ENCODE measurements at regions not wholly inside any gene's neighbourhood (a gene's known extent, or its start where the extent isn't known, plus 50 kb on each side); places are given as distances from the start of the nearest gene placed in this dataset.
"Not testable (repeated sequence)": the region's sequence is repeated elsewhere in the genome, so short reads cannot be mapped to it uniquely, and the experiment has no call there.

GRCh38 chr22:11578115-11578514 lies 3949.9 kb upstream of the OR11H1 start:
- DNase-seq; H3K4me3 Mint-ChIP-seq; H3K4me3 ChIP-seq (ENCODE audit: low read length); H3K27ac Mint-ChIP-seq; H3K27me3 Mint-ChIP-seq (ENCODE audit: insufficient read depth); H3K36me3 Mint-ChIP-seq (ENCODE audit: low read depth); H3K36me3 ChIP-seq (ENCODE audit: control insufficient read depth, insufficient read depth, low read length); H3K27ac ChIP-seq (ENCODE audit: low read depth, low read length); H3K27me3 ChIP-seq (ENCODE audit: control insufficient read depth, insufficient read depth, low read length, poor library complexity, severe bottlenecking); H3K4me1 ChIP-seq (ENCODE audit: control insufficient read depth, insufficient read depth, low read length); H3K4me1 Mint-ChIP-seq; H3K9ac ChIP-seq (ENCODE audit: extremely low read depth, low read length, poor library complexity, severe bottlenecking): not testable (repeated sequence)
- WGBS, 2 experiments (ENCODE audit: insufficient coverage in 1 of 2, insufficient read length in 1 of 2), result 67 to 77% methylated on average over 7 to 8 of the region's 8 CpGs
- H3K9me3 ChIP-seq (ENCODE audit: control insufficient read depth, low read length), result peaks cover 85% of the 10 kb centered on the region
- peaks cover 96% of the 10 kb centered on the region for H3K9me3 Mint-ChIP-seq

GRCh38 chr22:11578551-11578950 lies 3949.4 kb upstream of the OR11H1 start:
- H3K27me3 Mint-ChIP-seq (ENCODE audit: insufficient read depth), result not testable (repeated sequence)

GRCh38 chr22:11582048-11582447 lies 3945.9 kb upstream of the OR11H1 start:
- peaks cover 79% of the 10 kb centered on the region for H3K9me3 ChIP-seq (ENCODE audit: control insufficient read depth, low read length)

More at GRCh38 chr22:11578551-11578950, 3949.4 kb upstream of the OR11H1 start:
- not testable (repeated sequence) for H3K27ac ChIP-seq (ENCODE audit: low read depth, low read length); H3K9ac ChIP-seq (ENCODE audit: extremely low read depth, low read length, poor library complexity, severe bottlenecking); H3K4me3 Mint-ChIP-seq; H3K36me3 ChIP-seq (ENCODE audit: control insufficient read depth, insufficient read depth, low read length); H3K36me3 Mint-ChIP-seq (ENCODE audit: low read depth); H3K27me3 ChIP-seq (ENCODE audit: control insufficient read depth, insufficient read depth, low read length, poor library complexity, severe bottlenecking); DNase-seq; H3K4me3 ChIP-seq (ENCODE audit: low read length); H3K4me1 ChIP-seq (ENCODE audit: control insufficient read depth, insufficient read depth, low read length); H3K4me1 Mint-ChIP-seq; H3K27ac Mint-ChIP-seq
- H3K9me3 ChIP-seq (ENCODE audit: control insufficient read depth, low read length), result peaks cover 85% of the 10 kb centered on the region
- H3K9me3 Mint-ChIP-seq, result peaks cover 96% of the 10 kb centered on the region
- WGBS, 2 experiments (ENCODE audit: insufficient coverage in 1 of 2, insufficient read length in 1 of 2), result 41 to 44% methylated on average over 2 to 3 of the region's 3 CpGs

GRCh38 chr22:11584231-11584630 lies 3943.8 kb upstream of the OR11H1 start:
- not testable (repeated sequence) for H3K4me3 Mint-ChIP-seq; H3K9ac ChIP-seq (ENCODE audit: extremely low read depth, low read length, poor library complexity, severe bottlenecking); H3K4me1 ChIP-seq (ENCODE audit: control insufficient read depth, insufficient read depth, low read length); H3K4me1 Mint-ChIP-seq; H3K27me3 ChIP-seq (ENCODE audit: control insufficient read depth, insufficient read depth, low read length, poor library complexity, severe bottlenecking); H3K27ac ChIP-seq (ENCODE audit: low read depth, low read length); H3K27me3 Mint-ChIP-seq (ENCODE audit: insufficient read depth); H3K4me3 ChIP-seq (ENCODE audit: low read length); H3K36me3 Mint-ChIP-seq (ENCODE audit: low read depth); H3K36me3 ChIP-seq (ENCODE audit: control insufficient read depth, insufficient read depth, low read length); DNase-seq; H3K27ac Mint-ChIP-seq
- peaks cover 57% of the 10 kb centered on the region for H3K9me3 ChIP-seq (ENCODE audit: control insufficient read depth, low read length)
- H3K9me3 Mint-ChIP-seq, result peaks cover 86% of the 10 kb centered on the region
- WGBS, 2 experiments (ENCODE audit: insufficient coverage in 1 of 2, insufficient read length in 1 of 2), result 18 to 32% methylated on average over 2 to 4 of the region's 4 CpGs

More at GRCh38 chr22:11582048-11582447, 3945.9 kb upstream of the OR11H1 start:
- H3K4me3 Mint-ChIP-seq; H3K27me3 ChIP-seq (ENCODE audit: control insufficient read depth, insufficient read depth, low read length, poor library complexity, severe bottlenecking); H3K36me3 ChIP-seq (ENCODE audit: control insufficient read depth, insufficient read depth, low read length); H3K36me3 Mint-ChIP-seq (ENCODE audit: low read depth); H3K4me1 Mint-ChIP-seq; H3K9ac ChIP-seq (ENCODE audit: extremely low read depth, low read length, poor library complexity, severe bottlenecking); H3K27ac Mint-ChIP-seq; H3K4me3 ChIP-seq (ENCODE audit: low read length); H3K27ac ChIP-seq (ENCODE audit: low read depth, low read length); DNase-seq; H3K4me1 ChIP-seq (ENCODE audit: control insufficient read depth, insufficient read depth, low read length); H3K27me3 Mint-ChIP-seq (ENCODE audit: insufficient read depth): not testable (repeated sequence)
- peaks cover 91% of the 10 kb centered on the region for H3K9me3 Mint-ChIP-seq
- 58 to 73% methylated on average over 2 to 4 of the region's 4 CpGs for WGBS, 2 experiments (ENCODE audit: insufficient coverage in 1 of 2, insufficient read length in 1 of 2)

GRCh38 chr22:11594552-11594951 lies 3933.4 kb upstream of the OR11H1 start:
- H3K36me3 Mint-ChIP-seq (ENCODE audit: low read depth); H3K27me3 Mint-ChIP-seq (ENCODE audit: insufficient read depth): not testable (repeated sequence)
- WGBS, 2 experiments (ENCODE audit: insufficient coverage in 1 of 2, insufficient read length in 1 of 2), result 63 to 64% methylated on average over 2 to 4 of the region's 4 CpGs

GRCh38 chr22:11597666-11598358 lies 3930.2 kb upstream of the OR11H1 start:
- H3K9me3 ChIP-seq (ENCODE audit: control insufficient read depth, low read length), result peaks cover 43% of the 10 kb centered on the region
- not testable (repeated sequence) for H3K9ac ChIP-seq (ENCODE audit: extremely low read depth, low read length, poor library complexity, severe bottlenecking); H3K4me1 ChIP-seq (ENCODE audit: control insufficient read depth, insufficient read depth, low read length); DNase-seq; H3K27ac ChIP-seq (ENCODE audit: low read depth, low read length); H3K36me3 ChIP-seq (ENCODE audit: control insufficient read depth, insufficient read depth, low read length); H3K36me3 Mint-ChIP-seq (ENCODE audit: low read depth); H3K4me1 Mint-ChIP-seq; H3K4me3 ChIP-seq (ENCODE audit: low read length); H3K27ac Mint-ChIP-seq; H3K27me3 Mint-ChIP-seq (ENCODE audit: insufficient read depth); H3K4me3 Mint-ChIP-seq; H3K27me3 ChIP-seq (ENCODE audit: control insufficient read depth, insufficient read depth, low read length, poor library complexity, severe bottlenecking)
- WGBS, 2 experiments (ENCODE audit: insufficient coverage in 1 of 2, insufficient read length in 1 of 2), result 82 to 89% methylated on average over 26 to 33 of the region's 33 CpGs
- peaks cover 93% of the 10 kb centered on the region for H3K9me3 Mint-ChIP-seq

More at GRCh38 chr22:11594552-11594951, 3933.4 kb upstream of the OR11H1 start:
- H3K4me3 Mint-ChIP-seq; H3K27me3 ChIP-seq (ENCODE audit: control insufficient read depth, insufficient read depth, low read length, poor library complexity, severe bottlenecking); H3K4me1 Mint-ChIP-seq; DNase-seq; H3K27ac ChIP-seq (ENCODE audit: low read depth, low read length); H3K27ac Mint-ChIP-seq; H3K36me3 ChIP-seq (ENCODE audit: control insufficient read depth, insufficient read depth, low read length); H3K9ac ChIP-seq (ENCODE audit: extremely low read depth, low read length, poor library complexity, severe bottlenecking); H3K4me1 ChIP-seq (ENCODE audit: control insufficient read depth, insufficient read depth, low read length): not testable (repeated sequence)
- Histone ChIP-seq H3K4me3 (ENCODE audit: low read length) (peak overlapping the region; percentile 8), H3K9me3 (ENCODE audit: control insufficient read depth, low read length) (peaks cover 59% of the 10 kb centered on the region)
- H3K9me3 Mint-ChIP-seq, result peaks cover 93% of the 10 kb centered on the region
